IPS-15b (cell line): ENCODE measurements at regions not wholly inside any gene's neighbourhood (a gene's known extent, or its start where the extent isn't known, plus 50 kb on each side); places are given as distances from the start of the nearest gene placed in this dataset.

Experiments used
- H3K27me3 ChIP-seq: one replicate; pipeline ENCODE4 v1.6.1; 2013; ENCODE audit warnings: low read length; ENCODE audit not compliant: control insufficient read depth, insufficient read depth
- H3K36me3 ChIP-seq: one replicate; pipeline ENCODE4 v1.6.1; 2013; ENCODE audit warnings: low read length; ENCODE audit not compliant: control insufficient read depth, insufficient read depth
- H3K4me1 ChIP-seq: one replicate; pipeline ENCODE4 v1.6.1; 2013; ENCODE audit warnings: mild to moderate bottlenecking, low read length; ENCODE audit not compliant: control insufficient read depth, insufficient read depth
- H3K4me3 ChIP-seq: one replicate; pipeline ENCODE4 v1.5.1; 2013; ENCODE audit warnings: low read depth, low read length
- H3K9ac ChIP-seq: one replicate; pipeline ENCODE4 v1.6.1; 2013; ENCODE audit warnings: low read depth, mild to moderate bottlenecking, low read length
- H3K9me3 ChIP-seq: one replicate; pipeline ENCODE4 v1.6.1; 2013; ENCODE audit warnings: mild to moderate bottlenecking, low read length; ENCODE audit not compliant: control insufficient read depth, insufficient read depth

DNA sequence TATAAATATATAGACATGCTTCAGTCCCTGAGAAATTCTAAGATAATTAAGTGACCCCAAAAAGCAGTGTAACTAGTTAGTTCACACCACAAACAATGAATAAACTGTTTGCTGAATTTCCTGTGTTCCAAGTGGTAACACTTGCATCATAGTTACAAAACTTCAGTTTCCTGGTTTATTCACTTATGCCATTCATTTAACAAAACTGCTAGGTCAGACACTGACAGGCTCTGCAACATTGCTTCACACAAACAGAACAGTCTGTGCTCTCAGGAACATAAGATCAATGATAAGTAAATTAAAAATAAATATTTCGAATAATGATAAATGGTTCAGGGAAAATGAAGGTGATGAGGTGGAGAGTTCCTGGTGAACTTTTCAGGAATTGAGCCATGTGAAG lies 133.3 kb upstream of the NAMPT start:
- Histone ChIP-seq H3K4me3 (no peak overlapping the region), H3K4me1 (peaks cover 5% of the 10 kb centered on the region), H3K36me3 (no peaks in the 10 kb centered on the region), H3K9me3 (no peaks in the 10 kb centered on the region), H3K9ac (no peak overlapping the region), H3K27me3 (no peaks in the 10 kb centered on the region)

- Histone ChIP-seq H3K4me1 (peaks cover 5% of the 10 kb centered on the region), H3K4me3 (no peak overlapping the region), H3K27me3 (no peaks in the 10 kb centered on the region), H3K36me3 (no peaks in the 10 kb centered on the region), H3K9me3 (no peaks in the 10 kb centered on the region), H3K9ac (no peak overlapping the region)
Measured at GRCh38 chr7:106417273-106417902, 132.6 kb upstream of the NAMPT start.

DNA sequence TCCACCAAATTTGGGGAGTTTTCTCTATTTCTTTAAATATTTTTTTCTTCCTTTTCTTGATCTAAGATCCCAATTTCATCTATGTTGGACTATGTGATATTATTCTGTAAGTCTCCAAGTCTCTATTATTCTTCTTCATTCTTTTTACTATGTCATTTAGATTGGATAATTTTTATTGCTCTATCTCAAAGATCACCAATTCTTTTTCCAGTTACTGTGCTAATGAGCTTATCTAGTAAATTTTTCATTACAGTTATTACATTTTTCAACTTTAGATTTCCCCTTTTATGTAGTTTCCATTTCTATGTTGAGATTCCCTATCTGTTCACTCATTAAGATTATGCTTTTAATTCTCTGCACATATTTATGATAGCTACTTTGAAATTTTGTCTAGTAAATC lies 131.6 kb upstream of the NAMPT start:
- no peak overlapping the region for H3K9ac ChIP-seq
- no peaks in the 10 kb centered on the region for H3K27me3 ChIP-seq
- H3K9me3 ChIP-seq = no peaks in the 10 kb centered on the region
- no peak overlapping the region for H3K4me3 ChIP-seq
- peaks cover 5% of the 10 kb centered on the region for H3K4me1 ChIP-seq
- H3K36me3 ChIP-seq = no peaks in the 10 kb centered on the region

GRCh38 chr7:106415433-106415832 lies 130.7 kb upstream of the NAMPT start:
- Histone ChIP-seq H3K4me3 (no peak overlapping the region), H3K9ac (no peak overlapping the region), H3K9me3 (no peaks in the 10 kb centered on the region), H3K27me3 (no peaks in the 10 kb centered on the region), H3K36me3 (no peaks in the 10 kb centered on the region), H3K4me1 (peaks cover 5% of the 10 kb centered on the region)

GRCh38 chr7:106413446-106413845 lies 128.7 kb upstream of the NAMPT start:
- H3K4me1 ChIP-seq = peaks cover 5% of the 10 kb centered on the region
- no peaks in the 10 kb centered on the region for H3K9me3 ChIP-seq
- no peaks in the 10 kb centered on the region for H3K27me3 ChIP-seq
- H3K4me3 ChIP-seq = no peak overlapping the region
- no peaks in the 10 kb centered on the region for H3K36me3 ChIP-seq
- no peak overlapping the region for H3K9ac ChIP-seq

DNA sequence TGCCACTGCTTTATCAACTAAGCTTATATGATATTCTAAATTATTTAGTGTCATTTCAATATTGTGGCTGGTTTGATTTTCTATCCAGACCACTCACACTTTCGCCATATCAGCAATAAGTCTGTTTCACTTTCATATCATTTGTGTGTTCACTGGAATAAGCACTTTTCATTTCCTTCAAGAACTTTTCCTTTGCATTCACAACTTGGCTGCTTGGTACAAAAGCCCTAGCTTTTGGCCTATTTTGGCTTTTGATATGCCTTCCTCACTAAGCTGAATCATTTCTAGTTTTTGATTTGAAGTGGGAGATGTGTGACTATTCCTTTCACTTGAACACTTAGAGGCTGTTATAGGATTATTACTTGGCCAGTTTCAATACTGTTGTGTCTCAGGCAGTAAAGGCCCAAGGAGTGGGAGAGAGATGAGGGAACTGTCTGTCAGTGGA lies 120.9 kb upstream of the NAMPT start:
- Histone ChIP-seq H3K9ac (no peak overlapping the region), H3K4me3 (no peak overlapping the region), H3K27me3 (no peaks in the 10 kb centered on the region), H3K9me3 (no peaks in the 10 kb centered on the region), H3K36me3 (no peaks in the 10 kb centered on the region), H3K4me1 (peaks cover 4% of the 10 kb centered on the region)

GRCh38 chr7:106402898-106403297 lies 118.1 kb upstream of the NAMPT start:
- H3K4me1 ChIP-seq = peaks cover 4% of the 10 kb centered on the region
- no peak overlapping the region for H3K9ac ChIP-seq
- H3K9me3 ChIP-seq = no peaks in the 10 kb centered on the region
- no peaks in the 10 kb centered on the region for H3K36me3 ChIP-seq
- H3K27me3 ChIP-seq = peaks cover 3% of the 10 kb centered on the region
- H3K4me3 ChIP-seq = no peak overlapping the region

- no peaks in the 10 kb centered on the region for H3K9me3 ChIP-seq
- no peaks in the 10 kb centered on the region for H3K36me3 ChIP-seq
- H3K9ac ChIP-seq = no peak overlapping the region
- H3K27me3 ChIP-seq = peaks cover 3% of the 10 kb centered on the region
- H3K4me1 ChIP-seq = peaks cover 4% of the 10 kb centered on the region
- H3K4me3 ChIP-seq = no peak overlapping the region
Measured at GRCh38 chr7:106400923-106401322, 116.1 kb upstream of the NAMPT start.

- Histone ChIP-seq H3K9ac (no peak overlapping the region), H3K4me1 (peaks cover 9% of the 10 kb centered on the region), H3K4me3 (no peak overlapping the region), H3K27me3 (peaks cover 3% of the 10 kb centered on the region), H3K36me3 (no peaks in the 10 kb centered on the region), H3K9me3 (no peaks in the 10 kb centered on the region)
Measured at GRCh38 chr7:106398786-106399185, 114.0 kb upstream of the NAMPT start.

DNA sequence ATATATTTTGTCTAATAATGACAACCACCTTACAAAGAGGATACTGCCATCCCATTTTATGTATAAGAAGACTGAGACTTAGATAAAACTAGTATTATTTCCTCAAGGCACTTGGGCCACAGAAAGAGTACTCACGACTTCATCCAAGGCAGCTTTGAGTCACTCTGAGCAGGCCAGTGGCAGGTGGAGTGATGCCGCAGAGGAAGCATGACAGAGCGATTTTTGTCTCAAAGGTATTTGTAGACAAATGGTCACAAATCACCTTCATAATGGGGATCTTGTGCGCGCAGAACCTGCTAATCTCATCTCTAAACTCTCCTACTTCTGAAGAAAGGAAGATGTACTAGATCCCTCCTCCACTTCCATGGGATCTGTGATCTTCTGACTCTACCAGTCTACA lies 113.2 kb upstream of the NAMPT start:
- Histone ChIP-seq H3K27me3 (peaks cover 3% of the 10 kb centered on the region), H3K9me3 (no peaks in the 10 kb centered on the region), H3K4me1 (peaks cover 10% of the 10 kb centered on the region), H3K4me3 (no peak overlapping the region), H3K9ac (no peak overlapping the region), H3K36me3 (no peaks in the 10 kb centered on the region)

GRCh38 chr7:106394526-106394925 lies 109.7 kb upstream of the NAMPT start:
- Histone ChIP-seq H3K9me3 (no peaks in the 10 kb centered on the region), H3K9ac (no peak overlapping the region), H3K27me3 (peaks cover 3% of the 10 kb centered on the region), H3K4me3 (no peak overlapping the region), H3K36me3 (no peaks in the 10 kb centered on the region), H3K4me1 (peaks cover 5% of the 10 kb centered on the region)

DNA sequence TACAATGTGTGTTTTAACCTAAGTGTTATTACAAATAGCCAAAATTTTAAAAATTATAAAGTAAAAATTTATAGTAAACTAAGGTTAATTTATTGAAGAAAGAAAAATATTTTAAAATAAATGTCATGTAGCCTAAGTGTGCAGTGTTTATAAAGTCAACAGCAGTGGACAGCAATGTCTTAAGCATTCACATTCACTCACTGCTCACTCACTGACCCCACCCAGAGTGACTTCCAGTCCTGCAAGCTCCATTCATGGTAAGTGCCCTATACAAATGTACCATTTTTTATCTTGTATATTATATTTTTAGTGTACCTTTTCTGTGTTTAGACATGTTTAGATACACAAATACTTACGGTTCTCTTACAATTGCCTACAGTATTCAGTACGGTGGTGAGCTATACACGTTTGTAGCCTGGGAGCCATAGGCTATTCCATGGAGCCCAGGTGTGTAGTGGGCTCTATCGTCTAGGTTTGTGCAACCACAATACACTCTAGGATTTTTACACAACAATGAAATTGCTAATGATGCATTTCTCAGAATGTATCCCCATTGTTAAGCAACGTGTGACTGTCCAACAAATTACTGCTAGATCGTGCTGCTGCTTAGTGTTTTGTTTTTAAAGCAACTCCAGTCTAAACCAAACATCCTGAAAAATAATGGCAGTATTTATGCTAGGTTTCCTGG lies 108.9 kb upstream of the NAMPT start:
- Histone ChIP-seq H3K27me3 (no peaks in the 10 kb centered on the region), H3K4me1 (peaks cover 5% of the 10 kb centered on the region), H3K36me3 (no peaks in the 10 kb centered on the region), H3K9ac (no peak overlapping the region), H3K9me3 (no peaks in the 10 kb centered on the region), H3K4me3 (no peak overlapping the region)
